HG03521 (cell line): ENCODE measurements at regions not wholly inside any gene's neighbourhood (a gene's known extent, or its start where the extent isn't known, plus 50 kb on each side); places are given as distances from the start of the nearest gene placed in this dataset.

Source experiments
- ATAC-seq: cut with Tn5 transposase; IDR thresholded peaks from one replicate; pipeline ENCODE4 v1.9.1; 2021; ENCODE audit warnings: mild to moderate bottlenecking, moderate library complexity; ENCODE audit not compliant: unreplicated experiment

DNA sequence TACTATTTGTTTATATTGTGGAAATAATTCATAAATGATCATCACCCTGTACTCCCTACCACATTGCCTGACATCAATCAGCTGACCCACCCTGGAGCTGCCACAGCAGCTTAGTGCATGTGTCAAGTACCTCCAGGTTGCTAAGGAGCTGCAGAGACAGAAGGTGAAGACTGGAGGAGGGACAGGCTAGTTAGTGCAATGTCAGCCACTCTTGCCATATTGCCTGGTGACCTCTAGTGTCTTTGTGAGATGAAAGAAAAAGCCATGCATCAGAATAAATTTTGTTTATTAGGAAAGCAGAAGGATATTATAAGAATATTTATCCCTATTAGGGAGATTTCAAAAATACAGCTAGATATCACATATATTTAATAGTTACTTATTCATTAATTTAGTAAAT, 243.9 kb upstream of the FAT4 start:
- ATAC-seq: no peak

DNA sequence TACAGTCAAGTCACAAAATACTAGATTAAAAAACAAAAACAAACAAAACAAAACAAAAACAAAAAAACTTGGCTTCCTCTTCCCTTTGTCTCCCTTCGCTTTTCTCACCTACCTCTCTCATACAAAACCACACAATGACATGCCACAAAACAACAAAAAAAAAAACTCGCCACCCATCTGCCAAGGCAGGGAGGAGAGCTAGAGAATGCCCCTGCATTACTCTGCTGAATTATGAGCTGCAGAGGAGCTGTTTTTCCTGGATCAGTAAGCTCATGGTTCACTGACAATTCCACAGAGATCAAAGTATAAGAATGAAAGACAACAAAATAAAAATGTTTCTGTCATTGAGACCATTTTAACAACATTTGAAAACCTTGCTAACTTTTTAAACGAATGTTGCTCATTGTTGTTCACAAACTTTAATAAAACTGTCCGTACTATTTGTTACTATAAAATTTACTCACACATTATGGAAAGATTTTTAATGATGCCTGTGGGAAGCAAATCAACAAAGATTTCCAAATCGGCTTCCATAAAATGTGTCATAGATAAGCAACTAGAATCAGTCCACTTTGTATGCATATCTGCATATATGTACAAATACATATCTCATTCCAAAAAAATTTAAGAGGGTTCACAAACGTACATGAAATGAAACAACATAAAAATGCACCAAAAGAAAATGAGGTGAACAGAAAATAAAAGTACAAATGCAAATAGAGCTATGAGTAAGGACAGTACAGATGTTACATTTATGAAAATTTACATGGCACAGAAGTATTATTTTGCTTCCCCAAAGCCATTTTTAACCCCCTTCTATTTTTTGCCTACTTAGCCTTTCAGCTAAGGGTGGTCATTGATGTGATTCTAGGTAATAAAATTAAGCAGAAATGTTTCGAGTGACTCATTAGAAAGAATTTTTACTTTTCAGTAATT, 252.4 kb upstream of the FAT4 start:
- ATAC-seq: no peak

DNA sequence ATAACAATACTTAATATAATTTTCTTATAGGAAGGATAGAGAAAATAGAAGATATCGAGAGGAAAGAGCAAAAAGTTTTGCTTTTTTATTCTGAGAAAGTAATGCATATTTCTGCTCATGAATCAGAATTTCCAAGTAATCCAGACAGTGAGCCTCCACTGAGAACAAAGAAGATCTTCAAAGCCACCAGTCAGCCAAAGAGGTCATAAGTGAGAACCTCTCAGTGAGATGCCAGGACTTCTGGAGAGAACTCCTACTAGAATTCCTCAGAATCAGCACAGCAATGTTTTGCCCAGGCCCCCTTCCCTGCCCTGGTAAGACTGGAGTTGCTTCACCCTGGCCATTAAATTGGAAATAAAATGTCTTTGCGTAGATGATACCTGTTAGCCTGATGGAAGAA, 254.4 kb upstream of the FAT4 start:
- no peak for ATAC-seq

DNA sequence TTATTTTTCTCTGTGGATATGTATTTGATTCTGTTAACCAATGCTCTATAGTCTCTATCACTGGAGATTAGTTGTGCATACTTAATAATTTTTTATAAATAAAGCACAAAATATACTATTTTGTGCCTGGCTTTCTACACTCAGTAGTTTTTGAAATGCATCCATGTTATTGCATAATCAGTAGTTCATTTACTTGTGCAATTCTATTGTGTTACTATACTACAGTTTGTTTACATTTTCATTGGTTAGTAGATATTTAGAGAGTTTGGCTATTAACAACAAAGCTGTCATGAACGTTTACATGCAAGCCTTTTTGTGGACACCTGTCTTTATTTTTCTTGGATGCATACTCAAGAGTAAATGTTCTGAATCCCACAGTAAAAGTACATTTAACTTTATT, 265.0 kb upstream of the FAT4 start:
- no peak for ATAC-seq

DNA sequence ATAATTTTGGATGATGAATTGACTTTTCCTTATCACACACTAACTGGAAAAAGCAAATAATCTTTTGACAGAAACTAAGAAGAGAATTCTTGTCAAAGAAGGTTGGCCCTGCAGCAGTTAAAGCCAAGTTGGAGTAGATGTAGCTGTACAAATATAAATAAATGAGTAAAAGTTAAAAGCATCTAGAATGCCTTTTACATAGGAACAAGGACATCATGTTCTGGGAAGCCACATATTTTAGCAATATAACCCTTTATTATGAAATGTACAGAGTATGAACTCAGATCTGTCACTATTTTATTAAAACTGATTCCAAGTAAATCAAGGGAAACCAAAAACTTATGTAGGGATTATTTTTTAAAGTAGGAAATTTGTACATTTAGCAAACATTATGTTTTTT, 269.4 kb upstream of the FAT4 start:
- ATAC-seq: no peak

DNA sequence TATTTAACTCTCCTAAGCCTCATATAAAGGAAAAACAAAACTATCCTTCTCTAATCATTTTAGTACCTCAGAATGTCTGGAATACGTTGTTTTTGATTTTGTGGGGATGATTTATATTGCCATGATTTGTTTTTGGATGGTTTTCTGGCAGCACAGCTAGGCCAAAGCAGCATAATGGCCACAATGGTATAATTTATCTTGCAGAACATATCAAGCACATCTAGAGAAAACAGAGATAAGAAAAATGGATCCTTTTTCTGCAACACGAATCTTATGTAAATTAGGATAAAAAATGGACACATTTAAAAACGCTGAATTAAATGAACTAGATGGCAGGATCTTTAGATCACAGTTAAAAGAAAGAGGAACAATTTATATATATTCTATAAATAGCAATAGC, 269.9 kb upstream of the FAT4 start:
- no peak for ATAC-seq

DNA sequence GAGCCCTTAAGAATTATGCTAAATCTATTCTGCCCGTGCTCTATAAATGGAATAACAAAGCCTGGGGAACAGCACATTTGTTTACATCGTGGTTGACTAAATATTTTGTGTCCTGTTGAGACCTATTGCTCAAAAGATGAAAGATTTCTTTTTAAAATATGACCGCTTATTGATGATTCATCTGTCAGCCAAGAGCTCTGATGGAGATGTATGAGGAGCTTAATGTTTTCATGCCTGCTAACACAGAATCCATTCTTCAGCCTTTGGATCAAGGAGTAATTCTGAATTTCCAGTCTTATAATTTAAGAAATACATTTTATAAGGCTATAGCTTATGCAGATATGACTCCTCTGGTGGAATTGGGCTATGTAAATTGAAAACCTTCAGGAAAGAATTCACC, 271.3 kb upstream of the FAT4 start:
- no peak for ATAC-seq

DNA sequence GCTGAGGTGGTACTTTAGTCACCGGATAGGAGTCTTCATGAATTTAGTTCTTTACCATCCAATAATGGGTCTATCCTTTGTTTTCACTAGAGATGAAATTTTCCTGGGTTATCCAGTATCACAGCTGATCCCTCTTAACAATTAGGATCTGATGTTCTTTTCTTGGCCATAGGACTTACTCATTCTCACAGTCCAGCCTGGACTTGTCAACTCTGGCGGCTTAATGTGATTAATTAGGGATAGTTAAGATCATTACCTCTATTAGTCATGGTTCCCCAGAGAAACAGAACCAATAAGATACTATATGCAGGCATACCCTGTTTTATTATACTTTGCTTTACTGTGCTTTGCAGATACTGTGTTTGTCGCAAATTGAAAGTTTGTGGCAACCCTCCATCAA, 272.7 kb upstream of the FAT4 start:
- ATAC-seq: no peak

DNA sequence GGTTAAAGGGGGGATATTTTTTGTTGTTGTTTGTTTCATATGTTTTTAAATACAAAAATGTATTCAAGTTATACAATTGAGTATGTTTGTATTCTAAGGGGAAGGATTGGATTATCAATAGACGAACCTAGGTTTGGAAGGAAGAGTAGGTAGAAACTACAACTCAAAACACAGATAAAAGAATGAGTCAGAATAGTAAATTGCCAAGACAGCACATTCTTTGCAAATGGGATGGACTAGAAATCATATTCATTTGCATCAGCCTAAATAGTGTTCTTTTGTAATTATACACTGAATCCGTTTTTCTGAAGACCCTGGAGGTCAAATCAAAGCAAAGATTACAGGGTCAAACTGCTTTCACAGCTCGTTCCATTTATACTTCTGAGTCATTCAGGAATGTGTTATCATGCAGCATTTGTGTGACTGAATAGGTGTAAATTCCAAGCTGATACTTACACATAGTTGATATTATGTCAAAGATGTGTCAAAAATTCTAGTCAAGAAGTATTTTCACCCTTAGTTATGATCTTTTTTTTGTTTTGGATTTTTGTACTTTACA, 273.3 kb upstream of the FAT4 start:
- ATAC-seq: no peak

DNA sequence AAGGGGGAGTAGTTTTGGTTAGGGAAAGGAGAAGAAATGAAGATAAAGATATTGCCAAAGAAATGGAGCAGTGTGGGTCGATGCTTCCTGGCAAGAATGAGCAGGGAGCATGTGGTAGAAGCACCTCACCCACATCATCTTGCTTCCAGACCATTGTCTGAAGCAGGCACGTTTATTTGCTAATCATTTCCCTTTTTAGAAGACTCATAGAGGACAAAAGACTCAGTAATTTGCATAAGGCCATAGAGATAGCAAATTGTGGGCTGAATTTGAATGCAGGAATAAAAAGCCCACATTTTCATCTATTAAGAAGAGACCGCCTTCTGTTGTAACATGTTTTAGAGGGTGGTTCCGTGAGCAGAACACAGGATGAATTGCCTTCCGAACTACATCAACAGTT, 275.2 kb upstream of the FAT4 start:
- no peak for ATAC-seq

DNA sequence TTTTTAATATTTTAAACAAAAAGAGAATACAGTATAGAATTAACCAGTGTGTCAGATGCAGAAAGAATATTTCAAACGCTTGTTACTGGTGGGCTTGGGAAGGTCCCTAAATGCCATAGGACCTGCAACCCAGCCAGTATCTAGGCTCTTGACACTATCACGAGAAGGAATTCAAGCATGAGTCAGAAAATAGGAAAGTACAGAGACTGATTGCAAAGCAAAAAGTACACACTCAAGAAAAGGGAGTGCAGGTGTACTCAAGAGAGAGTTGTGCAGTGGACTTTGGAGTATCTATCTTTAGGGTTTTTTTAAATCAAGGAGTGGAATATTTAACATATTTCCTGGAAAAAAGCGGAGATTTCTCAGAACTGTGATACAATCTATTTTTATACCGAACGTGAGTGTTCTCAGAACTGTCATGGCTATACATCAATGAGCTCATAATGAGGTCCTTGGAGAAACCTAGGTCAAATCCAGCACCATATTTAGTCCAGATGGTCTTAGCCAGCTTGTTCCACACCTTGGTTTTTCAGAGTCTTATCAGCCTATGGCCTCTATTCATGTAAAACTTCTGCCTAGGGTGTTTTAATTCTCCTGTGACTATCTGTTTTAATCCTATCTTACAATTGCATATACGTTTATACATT, 291.8 kb upstream of the FAT4 start:
- no peak for ATAC-seq

DNA sequence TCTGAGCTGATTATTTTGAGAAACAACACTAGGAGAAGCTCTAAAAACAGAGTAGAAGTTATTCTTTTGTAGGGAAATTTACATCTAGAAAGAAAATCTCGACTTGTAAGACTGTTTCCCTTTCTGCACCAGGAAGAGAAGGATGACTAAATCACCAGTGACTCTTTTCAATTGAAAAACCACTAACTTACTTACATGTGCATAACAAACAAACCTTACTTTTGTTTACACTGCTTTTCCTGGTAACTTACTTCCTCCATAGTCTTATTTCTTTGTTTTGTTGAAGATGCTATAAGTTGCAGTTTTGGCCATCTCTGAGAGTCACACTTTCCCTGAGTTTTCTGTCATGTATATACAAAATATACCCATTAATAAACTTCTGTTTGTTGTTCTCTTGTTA, 293.6 kb upstream of the FAT4 start:
- ATAC-seq: no peak

DNA sequence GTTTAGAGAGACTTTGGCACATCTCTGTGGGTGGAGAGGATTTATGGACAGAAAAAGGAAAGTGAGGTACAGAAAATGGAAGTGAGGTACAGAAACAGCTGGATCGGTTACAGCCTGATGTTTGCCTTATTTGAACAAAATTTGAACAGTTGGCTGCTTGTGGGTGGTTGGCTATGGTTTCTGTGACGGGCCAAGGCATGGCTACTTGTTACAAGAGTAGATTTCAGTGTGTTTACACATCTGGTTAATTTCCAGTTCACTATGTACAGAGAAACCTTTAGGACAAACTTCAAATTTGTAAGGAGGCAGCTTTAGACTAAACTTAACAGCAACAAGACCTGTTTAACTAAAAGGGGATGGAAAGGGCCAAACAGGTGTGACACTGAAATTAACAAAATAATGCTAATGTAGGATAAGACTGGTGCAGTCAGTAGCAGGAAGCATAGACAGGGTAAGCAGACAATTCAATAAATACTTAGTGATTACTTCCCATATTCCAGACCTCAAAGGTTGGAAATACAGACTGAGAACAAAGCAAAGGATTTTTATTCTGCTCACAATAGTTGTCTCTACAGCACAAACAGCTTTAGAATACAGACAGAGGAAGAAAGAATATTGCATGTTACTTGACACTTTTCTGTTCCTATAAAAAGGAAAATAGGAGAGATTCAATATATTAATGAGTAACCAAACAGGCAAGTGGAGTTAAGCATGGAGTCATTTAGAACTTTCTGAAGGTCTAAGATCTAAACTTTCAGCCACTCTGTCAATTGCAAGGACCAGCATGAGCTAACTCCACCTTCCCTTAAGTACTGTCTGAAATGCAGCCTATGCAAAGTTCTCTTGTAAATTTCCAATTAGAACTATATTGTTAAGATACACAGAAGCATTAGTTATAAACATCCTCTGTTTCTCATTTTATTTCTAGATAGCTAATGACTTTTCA, 294.4 kb upstream of the FAT4 start:
- no peak for ATAC-seq

DNA sequence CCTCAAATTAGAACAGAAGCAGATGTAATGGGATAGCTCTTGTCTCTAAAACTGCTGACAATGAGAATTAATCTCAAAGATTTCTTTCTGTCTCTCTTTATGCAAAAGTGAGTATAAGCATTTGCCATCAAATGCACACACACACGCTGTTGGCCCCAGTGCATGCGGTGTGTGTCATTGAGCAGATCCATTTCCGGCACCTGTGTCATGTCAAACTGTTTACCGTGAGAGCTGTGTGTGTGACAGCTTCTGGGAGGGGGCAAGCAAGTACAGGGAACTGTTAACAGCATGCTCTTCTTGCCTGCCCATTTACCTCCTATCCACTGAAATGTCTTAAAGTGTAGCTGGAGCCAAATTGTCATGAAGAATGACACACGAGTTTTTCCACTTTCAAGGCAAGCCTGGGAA, 297.9 kb upstream of the FAT4 start:
- no peak for ATAC-seq

DNA sequence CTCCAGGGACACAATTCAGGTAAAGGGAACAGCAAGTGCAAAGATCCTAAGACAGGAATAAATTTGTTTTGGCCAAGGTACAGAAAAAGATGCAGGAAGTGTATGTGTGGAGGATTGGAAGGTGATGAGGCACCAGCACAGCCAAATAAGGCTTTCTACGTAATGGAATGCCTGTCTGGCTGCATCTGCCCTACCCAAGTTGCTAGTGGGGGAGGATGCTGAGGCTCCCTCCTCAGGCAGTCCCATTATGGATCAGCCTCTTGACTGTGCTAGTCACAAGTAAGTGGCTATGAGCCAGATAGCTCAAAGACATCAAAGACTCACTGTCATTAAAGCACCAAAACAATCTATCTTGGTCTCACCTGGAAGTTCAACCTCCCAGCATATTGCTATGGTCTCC, 300.9 kb upstream of the FAT4 start:
- no peak for ATAC-seq

DNA sequence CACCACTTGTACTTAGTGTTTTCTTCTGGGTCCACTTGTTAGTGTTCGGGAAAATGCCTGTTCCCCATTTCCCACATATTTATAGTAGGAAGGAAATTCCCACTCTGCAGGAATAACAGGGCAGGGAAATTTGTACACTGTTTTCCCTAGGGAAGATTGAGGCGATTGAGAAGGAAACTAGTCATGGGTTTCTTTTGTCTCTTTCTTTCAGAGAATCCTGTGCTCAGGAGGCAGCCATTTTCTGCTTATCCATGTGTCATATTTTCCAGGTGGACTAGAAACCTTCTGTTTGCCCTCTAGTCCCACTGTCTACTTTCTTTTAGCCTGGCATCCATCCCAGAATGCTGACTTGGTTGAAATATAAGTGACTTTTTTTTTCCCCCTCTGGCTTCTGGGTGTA, 299.1 kb upstream of the ANKRD50 start:
- no peak for ATAC-seq

DNA sequence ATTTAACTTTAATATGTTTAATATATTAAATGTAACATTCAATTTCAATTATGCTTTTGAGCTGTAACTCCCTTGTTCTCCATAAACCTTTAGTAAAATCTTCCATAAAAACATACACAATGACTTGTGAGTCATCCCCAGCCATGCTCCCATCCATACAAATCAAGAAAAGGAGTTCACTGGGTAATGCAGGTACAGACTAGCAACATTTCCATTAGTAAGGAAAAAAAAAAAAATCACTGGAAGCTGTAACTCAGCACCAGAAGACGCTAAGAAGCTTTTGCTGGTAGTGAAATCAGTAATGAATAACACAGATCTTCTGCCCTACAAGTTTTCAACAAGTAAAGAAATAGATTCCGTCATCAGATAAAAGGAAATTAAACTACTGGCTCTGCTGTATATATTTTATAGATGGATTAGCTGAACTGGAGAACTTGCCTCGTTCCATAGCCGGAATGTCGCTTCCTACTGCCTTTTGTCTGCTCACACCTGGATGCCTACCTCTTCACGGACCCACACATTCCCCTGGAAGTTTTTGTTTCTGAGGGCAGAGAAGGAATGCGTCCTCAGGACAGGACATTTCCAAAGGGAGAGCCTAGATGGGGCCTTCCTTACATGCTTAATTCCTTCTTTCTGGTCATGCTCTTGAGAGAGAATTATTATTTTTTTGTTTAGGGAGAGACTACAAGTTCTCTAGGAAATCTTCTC, 298.4 kb upstream of the ANKRD50 start:
- ATAC-seq: no peak

DNA sequence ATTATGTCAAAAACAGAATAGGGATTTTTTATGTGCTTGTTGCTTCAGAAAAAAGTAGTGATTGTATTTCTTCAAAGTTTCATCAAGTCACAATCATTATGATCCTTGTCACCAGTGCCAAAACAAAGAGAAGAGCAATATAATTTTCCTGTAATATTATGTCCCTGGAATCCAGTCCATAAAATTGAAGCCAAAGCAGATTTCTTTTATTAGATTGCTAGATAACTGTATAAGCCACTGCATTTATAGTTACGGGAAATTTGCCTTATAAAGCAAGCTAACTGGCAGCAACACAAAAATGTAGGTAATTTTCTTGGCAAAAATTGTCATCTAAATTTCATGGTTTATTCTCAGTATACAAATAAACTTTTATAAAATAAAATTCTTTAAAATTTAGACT, 296.1 kb upstream of the ANKRD50 start:
- ATAC-seq: no peak

DNA sequence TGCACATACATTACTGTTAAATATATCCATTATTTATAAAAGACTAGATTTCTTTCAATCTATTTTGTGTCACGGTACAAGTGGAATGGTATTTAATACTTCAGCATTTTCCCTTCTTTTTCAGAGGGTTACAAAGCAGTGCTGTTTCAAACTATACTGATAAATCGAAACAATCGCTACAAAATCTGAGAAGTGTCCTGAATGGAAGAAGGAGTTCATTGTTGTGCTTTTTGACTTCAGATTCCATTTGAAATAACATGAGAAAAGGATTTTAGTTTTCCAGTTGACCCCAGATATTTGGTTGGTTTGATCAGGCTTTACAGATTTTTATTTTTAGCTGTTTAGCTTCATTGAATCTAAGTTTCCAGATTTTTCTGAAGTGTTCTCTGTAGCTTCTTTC, 292.1 kb upstream of the ANKRD50 start:
- ATAC-seq: no peak

DNA sequence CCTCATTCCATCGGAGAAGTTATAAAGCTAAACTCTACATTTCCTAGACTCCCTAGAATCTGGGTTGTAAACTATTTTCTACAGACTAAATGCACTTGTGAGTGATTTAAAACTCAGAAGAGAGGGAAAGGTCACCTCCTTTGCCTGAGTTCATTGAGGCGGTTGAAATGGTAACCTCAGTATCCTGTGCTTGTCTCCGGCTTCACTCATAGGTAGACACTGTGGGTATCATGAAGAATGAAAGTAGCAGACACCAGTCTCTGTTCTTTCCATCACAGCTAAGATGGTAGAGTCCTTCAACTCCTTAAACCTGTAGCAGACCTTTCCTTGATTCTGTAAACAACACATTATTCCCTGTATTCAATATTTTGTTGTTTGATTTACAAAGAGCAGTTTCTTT, 291.3 kb upstream of the ANKRD50 start:
- ATAC-seq: no peak

DNA sequence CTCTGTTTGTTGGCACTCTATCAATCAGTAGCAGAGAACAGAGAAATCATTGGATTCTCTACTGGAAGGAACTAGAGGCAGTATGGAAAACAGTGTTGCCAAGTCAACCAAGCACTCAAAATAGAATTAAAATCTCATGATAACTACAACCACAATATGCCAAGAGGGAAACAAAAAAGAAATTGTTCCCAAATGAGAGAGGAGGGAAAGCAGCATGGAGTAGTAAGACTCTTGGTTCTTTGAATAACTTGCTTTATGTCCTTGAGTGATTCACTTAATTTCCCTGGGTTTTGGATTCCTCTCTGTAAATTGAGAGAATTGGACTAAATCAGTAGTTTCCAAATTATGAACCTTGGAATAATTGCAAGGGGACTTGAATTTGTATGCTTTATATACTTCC, 285.5 kb upstream of the ANKRD50 start:
- ATAC-seq: no peak
